Activated effector memory CD4-positive, alpha-beta T cell treated with anti-CD3 and anti-CD28 coated beads, Interleukin-2, amount 50 U/mL, for 16 hours (primary cell): ENCODE measurements at regions not wholly inside any gene's neighbourhood (a gene's known extent, or its start where the extent isn't known, plus 50 kb on each side); places are given as distances from the start of the nearest gene placed in this dataset.
"Not testable (repeated sequence)": the region's sequence is repeated elsewhere in the genome, so short reads cannot be mapped to it uniquely, and the experiment has no call there.

Experiments used
- DNase-seq: peaks from one replicate; pipeline ENCODE4 v3.0.0-alpha.2; 2020

DNA sequence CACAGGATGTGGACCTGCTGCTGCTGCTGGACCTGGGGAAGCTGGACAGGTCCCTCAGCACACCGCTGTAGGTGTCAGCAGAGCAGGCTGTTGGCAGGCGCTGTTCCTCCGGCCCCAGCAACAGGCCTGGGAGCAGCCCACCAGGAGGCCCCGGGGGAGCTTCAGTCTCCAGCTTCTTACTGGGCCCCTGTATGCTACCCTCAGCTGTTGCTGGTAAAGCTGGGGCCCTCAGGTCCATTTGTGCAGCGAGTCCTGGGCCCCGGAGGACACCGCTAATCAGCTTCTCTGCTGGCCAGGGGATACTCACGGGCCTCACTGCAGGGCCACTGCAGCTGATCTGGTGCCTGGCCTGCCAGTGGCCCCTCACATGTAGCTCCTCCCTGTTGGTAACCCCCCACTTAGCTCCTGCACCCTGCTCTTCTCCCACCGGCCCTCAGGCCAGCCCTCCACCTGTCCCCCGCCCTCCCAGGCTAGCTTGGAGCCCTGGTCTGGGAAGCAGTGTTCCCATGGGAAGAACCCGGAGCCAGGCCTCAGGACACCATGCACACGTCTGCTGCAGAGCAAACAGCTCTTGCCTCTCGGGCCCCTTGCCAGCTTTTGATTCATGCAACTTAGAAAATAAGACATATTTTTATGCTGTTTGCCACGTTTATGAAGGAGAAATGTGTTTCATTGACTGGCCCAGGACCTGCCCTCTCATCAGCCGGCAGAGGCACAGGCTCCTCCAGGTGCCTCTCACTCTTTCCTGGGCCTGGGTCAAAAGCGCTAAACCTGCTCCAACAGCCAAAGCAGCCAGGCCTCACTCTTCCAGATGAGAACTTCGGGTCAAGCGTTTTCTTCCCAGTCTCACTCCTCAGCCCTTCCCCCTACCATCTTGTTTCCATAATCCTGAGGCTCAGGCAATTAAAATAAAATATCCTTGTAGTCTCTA, 61.0 kb upstream of the ADAMTS2 start:
- DNase-seq = no peak

DNA sequence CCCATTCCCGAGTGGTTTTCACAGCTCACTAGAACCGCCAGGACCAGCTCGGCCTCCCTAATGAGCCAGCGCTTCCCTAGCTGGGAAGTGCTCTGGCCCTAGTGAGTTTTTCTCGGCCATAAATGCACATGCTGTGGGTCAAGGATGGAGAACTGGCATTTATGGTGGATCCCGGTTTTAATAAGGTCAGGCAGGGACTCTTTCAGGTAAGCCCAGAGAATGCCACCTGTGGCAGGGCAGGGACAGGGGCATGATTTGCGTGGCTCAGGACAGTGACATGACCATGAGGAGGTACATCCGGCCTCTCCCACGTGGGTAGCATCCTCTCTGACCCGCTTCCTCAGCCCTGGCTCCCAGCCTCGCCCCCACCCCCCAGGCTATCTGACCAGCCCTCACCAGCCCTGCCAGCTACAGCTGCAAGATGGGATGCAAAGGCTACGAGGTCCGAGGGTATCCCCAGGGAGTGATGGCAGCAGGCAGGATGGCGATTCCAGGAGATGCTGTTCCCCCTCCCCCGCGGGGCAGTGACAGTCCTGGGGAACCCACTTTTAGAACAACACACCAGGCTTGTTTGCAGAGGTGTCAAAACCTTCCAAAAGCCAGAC, 60.3 kb upstream of the ADAMTS2 start:
- no peak for DNase-seq

DNA sequence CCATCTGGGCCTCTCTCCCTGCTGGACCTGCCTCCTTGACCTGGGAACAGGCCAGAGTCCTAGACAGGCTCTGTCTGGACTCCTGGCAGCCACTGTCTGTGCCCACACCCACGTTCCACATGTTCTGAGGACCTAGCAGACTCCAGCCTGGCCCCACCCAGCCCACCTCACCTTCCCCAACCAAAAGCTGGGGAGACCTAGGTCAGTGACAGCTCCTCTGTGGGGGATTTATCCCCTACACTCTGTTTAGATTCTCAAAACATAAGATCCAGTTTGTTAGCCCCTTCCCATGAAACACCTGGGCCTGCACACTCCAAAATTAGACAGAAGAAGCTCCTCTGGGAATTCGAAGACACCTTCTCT, 59.8 kb upstream of the ADAMTS2 start:
- no peak for DNase-seq

DNA sequence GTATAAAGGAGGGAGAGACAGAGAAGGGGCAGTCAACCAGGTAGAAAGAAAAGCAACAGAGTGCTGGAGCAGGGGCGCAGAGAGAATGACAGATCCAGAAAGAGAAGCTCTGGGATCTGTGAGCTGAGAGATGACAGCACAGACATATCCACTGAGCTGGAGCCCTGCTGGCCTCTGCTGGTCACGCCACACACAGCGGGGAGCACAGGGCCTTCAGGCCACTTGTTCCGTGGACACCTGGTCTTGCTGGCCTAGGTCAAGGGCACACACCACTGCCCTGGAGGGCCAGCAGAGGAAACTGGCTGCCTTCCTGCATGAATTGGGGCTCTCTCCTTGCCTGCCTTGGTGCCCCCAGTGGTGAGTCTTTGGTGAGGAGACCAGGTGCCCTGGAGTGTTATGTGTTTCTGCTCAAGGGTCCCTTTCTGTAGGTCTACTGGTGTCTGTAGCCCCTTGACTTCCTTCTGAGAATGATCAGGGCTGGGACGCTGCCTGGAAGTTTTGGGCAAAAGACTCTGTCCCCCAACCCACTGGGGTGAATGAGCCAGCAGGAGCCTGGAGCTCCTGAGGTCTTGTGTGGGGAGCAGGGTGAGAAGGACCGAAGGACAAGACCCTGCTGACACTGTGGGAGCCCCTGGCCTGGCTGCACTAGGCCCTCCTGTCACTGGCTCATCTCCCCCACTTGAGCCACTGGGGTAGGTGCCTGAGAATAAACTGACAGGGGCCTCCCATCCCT, 59.2 kb upstream of the ADAMTS2 start:
- no peak for DNase-seq

DNA sequence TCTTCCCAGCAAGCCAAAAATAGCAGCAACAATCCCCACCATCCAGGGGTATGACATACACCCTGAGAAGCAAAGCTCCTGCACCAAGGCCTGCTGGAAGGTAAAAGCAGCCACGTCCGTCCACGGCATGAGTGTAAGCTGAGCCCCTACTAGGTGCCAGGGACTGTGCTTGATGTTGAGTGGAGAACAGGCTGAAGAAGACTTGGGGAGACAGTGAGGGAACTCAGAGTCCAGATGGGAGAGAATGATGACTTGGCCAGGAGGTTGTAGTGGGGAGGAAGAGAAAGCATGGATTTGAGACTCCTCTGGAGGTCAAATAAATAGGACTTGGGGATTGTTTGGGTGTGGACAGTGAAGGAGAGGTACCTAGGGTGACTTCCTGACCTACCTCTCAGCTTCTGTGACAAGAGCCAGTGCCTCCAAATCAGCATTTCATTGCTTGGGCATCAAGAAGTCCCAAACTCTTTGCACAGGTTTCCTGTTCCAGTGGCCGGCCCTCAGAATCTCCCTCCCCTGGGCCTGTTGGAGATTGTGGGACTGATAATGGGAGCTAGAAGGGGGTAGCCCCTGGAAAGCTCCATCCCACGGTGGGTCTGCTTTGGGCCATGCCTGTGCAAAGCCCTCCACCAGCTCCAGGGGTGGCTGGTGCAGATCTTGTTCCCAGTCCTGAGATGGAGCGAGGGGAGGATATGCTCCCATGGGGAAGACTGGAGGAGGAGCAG, 58.3 kb upstream of the ADAMTS2 start:
- DNase-seq = no peak

DNA sequence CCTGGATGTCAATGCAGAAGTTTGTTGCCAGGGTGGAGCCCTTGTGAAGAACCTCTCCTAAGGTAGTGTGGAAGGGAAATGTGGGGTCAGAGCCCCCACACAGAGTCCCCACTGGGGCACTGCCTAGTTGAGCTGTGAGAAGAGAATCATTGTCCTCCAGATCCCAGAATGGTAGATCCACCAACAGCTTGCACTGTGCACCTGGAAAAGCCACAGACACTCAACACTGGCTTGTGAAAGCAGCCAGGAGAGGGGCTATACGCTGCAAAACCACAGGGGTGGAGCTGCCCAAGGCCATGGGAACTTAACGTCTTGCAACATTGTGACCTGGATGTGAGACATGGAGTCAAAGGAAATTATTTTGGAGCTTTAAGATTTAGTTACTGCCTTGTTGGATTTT, 55.2 kb upstream of the ADAMTS2 start:
- DNase-seq = not testable (repeated sequence)

DNA sequence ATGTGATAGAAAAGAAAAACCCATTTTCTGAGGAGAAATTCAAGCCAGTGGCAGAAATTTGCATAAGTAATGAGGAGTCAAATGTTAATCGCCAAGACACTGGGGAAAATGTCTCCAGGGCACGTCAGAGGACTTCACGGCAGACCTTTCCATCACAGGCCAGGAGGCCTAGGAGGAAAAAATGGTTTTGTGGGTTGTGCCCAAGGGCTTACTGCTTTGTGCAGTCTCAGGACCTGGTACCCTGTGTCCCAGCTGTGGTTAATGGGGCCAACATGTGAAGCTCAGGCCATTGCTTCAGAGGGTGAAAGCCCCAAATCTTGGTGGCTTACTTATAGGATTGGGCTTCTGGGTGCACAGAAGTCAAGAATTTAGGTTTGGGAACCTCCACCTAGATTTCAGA, 54.8 kb upstream of the ADAMTS2 start:
- no peak for DNase-seq

DNA sequence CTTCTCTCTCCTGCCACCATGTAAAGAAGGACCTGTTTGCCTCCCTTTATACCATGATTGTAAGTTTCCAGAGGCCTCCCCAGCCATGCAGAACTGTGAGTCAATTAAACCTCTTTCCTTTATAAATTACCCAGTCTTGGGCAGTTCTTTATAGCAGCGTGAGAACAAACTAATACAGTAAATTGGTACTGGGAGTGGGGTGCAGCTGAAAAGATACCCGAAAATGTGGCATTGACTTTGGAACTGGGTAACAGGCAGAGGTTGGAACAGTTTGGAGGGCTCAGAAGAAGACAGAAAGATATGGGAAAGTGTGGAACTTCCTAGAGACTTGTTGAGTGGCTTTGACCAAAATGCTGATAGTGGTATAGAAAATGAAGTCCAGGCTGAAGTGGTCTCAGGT, 54.1 kb upstream of the ADAMTS2 start:
- DNase-seq = not testable (repeated sequence)

DNA sequence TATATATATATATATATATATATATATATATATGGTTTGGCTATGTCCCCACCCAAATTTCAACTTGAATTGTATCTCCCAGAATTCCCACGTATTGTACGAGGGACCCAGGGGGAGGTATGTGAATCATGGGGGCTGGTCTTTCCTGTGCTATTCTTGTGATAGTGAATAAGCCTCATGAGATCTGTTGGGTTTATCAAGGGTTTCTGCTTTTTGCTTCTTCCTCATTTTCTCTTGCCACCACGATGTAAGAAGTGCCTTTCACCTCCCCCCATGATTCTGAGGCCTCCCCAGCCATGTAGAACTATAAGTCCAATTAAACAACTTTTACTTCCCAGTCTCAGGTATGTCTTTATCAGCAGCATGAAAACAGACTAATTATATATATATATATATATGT, 52.3 kb upstream of the ADAMTS2 start:
- DNase-seq = no peak
